ENCODE measurements at regions not wholly inside any gene's neighbourhood (a gene's known extent, or its start where the extent isn't known, plus 50 kb on each side); places are given as distances from the start of the nearest gene placed in this dataset.
"Not testable (repeated sequence)": the region's sequence is repeated elsewhere in the genome, so short reads cannot be mapped to it uniquely, and the experiment has no call there.

DNA sequence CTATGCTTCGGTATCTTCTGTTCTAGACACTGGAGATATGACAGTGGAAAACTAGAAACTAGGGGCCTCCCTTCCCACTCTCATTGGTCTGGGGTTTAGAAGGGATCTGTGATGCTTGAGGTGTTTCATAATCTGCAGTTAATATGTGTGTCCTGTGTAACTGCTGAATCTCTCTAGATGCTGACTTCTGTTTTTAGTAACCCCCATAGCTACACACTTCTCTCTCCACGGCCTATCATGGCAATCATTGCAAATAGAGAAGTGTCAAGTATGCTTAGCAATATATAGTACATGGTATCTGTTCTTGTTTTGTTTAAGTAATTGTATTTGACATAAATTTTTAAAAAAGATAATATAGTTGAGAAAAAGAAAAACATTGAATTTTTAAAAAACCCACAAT, 394.6 kb upstream of the MMS22L start:
- no peak for DNase-seq (ENCODE audit: low spot score)

DNA sequence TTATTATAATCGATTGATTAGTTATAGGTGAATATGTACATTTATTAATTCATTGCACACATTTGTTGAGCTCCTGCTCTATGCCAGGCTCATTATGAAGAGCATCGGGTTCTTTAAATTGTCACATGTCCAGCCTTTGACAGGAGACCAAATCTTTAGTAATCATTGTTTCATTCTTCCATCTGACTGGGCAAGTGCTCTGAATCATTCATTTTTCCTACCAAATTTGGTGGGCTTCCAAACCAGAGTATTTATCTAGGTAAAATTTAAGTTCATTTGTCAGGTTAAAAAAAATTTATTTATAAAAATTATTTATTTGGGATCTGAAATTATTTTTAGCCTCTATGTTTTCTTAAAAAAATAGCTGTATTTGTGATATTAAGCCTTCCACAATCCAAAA, 404.9 kb upstream of the MMS22L start:
- no peak for DNase-seq (ENCODE audit: low spot score)

DNA sequence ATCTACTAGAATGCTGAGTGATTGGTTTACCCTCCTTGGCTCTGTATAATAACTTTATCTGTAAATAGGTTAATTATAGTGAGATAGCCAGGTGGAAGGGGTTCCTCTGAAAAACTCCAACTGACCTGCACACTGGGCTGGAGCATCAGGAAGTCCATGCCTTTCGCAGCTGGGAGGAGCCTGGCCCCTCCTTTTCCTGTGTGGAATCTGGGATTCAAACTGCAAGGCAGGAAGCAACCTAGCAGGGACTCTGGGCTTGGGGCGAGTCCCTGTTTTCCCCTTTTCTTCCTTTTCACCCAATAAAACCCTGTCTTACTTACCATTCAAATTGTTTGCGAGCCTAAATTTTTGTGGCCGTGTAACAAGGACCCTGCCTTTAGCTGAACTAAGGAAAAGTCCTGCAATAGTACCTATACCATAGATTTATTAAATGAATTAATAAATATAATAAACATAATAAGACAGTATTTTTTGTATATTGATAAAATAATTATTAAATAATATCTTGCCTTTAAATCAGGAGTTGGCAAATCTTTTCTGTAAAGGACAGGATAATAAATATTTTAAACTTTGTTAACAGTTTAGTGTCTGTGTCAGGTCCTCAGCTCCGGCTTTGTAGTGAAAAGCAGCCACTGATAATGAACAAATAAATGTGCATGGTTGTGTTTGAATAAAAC, 406.2 kb upstream of the MMS22L start:
- no peak for DNase-seq (ENCODE audit: low spot score)

DNA sequence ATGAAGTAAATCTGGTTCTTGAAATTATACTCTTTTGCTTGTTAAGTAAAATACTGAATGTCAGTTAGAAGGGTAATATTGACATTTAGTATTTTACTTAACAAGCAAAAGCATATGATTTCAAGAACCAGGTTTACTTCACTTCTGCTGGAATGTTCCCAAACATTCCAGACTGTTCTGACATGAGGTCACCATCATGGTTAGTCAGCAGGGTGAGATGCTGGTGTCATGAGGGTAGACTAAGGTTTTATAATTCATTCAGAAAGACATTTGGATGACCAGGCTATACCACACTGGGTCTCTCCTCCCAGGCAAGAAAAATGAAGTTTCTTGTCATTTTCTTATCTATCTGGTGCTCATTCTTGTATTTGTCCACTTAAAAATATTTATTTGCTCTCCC, 414.4 kb upstream of the MMS22L start:
- DNase-seq (ENCODE audit: low spot score): no peak

DNA sequence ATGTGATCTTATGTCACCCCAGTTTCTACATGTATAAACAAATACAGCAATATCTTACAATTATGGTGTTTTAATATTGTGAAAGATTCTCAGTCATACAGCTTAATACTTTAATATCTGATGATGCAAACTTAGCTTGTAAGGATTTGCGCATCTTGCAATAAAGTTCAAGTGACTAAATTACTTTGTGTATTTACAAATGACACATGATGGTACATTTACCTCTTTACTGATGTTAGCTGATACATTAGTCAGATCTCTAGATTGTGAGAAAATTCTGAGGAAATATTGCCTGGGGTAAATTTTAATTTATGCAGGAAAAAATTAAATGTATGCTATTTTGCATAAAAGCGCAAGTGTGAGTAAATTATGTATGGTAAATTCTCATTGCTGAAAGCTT, 418.8 kb upstream of the MMS22L start:
- DNase-seq (ENCODE audit: low spot score): no peak

DNA sequence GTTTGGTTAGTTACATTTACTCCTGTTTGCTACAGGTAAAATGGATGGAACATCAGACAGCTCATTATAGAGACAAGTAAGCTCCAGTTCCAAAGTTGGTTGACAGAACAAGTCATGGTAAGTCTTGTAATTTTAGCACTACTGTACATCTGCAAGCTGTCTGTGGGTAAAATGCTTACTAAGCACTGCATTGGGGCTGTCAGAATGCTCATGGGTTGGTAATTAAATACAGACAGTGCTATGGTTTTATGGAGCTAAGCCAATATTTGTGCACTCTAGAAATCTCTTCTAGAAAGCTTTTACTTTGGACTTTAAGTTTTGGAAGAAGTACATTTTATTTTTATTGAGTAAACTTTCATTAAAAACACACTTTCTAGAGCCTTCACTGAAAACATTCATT, 419.2 kb upstream of the MMS22L start:
- no peak for DNase-seq (ENCODE audit: low spot score)

DNA sequence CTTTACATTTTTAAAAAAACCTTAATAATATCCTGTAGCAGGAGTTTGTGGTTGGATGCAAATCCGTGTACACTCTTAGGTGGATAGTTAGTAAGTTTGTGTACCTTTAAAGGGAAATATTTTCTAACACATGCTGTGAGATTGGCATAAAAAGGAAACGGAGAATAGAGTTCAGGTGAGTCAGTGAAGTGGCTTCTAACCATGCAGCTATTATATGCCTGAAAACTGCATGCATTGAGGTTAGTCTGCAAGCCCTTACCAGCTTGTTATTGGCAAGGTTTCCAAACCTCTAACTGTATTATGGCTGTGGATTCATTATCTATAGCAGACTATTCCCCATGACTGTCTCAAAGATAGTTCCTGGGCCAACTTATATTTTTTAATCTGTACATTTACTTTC, 420.6 kb upstream of the MMS22L start:
- DNase-seq (ENCODE audit: low spot score): no peak

DNA sequence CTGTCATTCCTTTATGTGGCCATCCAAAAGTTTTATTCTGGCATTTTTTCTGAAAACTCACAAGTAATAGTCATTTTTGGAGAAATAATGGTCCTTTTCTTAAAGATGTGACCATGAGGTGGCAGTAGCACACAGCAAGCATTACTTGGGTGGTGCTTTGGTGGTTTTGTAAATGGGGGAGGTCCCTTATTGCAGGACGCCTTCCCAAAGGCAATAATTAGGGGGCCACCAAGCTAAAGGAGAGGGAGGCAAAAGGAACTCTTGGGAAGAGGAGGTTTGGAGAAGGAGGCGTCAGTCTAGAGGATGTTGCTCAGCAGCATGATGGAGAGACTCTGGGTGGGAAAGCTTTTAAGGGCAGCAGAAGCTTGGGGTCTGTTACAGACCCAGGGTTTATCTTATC, 422.6 kb upstream of the MMS22L start:
- no peak for DNase-seq (ENCODE audit: low spot score)

DNA sequence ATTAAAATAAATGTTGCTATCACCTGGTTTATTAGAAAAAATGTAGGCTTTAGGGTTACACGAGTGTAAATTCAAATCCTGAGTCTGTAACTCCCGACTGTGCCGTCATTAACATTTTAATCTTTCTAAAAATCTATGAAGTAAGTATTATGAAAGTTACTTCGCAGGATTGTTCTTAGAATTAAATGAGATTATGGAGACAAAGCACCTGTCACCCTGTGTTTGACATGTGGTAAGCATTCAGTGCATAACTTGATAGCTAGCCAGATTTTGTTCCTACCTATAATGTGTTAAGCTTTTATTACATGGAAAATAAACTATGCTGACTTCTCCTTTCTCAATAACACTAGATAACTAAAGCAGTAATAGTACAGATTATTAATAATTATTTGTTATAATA, 429.7 kb upstream of the MMS22L start:
- no peak for DNase-seq (ENCODE audit: low spot score)

DNA sequence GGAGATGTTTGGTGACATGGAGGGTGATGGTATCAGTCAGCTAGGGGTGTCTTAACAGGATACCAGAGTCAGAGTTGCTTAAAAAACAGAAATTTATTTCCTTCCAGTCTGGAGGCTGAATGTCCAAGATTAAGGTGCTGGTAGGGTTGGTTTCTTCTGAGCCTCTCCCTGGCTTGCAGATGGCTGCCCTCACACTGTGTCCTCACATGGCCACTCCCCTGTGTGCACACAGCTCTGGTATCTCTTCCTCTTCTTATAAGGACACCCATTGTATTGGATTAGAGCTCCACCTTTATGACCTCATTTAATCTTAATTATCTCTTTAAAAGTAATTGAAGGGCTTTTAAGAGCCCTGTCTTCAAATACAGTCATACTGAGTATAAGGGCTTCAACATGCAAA, 431.8 kb upstream of the MMS22L start:
- DNase-seq (ENCODE audit: low spot score): no peak

DNA sequence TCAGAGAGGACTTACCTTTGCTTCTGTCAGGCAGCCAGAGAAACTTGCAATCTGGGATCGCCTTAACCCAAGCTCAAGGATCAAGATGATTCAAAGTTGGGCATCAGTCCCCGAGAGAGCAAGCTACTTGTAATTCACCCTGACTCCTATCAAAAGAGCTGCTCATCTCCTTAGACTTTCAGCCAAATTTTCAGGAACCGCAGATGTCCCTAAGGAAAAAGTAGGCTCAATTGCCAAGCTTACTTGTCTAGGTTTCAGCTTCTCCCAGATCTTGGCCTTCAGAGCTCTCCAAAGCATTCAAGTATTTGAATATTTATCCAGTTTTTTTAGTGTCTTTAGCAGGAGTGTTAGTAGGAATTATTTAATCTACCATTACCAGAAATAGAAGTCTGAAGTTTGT, 434.1 kb upstream of the MMS22L start:
- no peak for DNase-seq (ENCODE audit: low spot score)

DNA sequence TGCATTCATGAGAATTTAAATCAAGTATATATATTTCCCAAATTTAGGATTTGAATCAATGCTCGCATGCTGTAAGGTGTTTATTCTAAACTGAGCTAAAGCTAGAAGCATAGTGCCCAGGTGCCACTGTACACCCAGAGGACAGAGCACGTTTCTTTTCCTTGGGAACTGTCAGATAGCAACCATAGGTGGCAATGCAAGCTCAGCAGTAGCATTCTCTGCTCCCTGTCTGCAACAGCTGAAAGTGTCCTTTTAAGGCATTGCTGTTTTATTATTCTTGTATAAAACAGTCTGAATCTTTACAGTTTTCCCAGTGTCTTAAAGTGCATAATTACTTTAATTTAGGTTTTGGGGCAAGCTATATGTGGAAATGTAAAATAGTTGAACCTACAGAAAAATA, 443.4 kb upstream of the MMS22L start:
- DNase-seq (ENCODE audit: low spot score): peak; percentile 49

DNA sequence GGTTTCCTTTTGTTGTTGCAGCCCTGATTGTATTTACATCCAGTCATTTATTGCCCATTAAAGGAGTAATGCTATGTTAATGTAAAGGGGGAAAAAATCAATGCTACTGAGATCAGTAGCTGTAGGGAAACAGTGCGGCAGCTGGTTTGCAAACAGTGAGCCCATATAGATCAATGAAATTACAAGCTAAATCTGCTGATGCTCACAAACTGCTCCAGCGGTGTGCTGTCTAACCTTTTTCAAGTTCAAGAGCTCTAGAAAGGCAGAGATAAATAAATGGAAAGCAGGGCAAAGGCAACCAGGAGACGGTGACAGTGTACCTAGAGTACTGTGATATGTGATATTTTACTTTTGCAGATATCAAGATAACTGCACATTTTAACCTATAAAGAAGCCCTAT, 449.0 kb upstream of the MMS22L start:
- no peak for DNase-seq (ENCODE audit: low spot score)

DNA sequence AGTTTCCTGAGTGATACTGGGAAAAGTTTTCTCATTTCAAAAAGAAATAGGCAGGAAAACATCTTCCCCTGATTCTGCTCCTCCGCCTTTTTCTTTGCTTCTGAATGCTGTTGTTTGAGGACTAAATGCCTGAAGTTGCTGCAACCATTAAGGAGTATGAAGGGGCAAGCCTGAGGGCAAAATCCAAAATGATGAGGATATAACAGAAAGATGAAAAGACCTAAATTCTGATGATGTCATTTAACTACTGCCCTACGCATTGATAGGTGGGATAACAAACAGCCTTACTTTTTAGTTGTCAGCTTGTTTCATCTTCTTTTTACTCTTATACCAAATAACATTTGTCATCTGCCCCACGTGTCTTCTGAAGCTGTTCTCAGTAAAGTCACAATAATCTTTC, 474.6 kb upstream of the MMS22L start:
- DNase-seq (ENCODE audit: low spot score): no peak

DNA sequence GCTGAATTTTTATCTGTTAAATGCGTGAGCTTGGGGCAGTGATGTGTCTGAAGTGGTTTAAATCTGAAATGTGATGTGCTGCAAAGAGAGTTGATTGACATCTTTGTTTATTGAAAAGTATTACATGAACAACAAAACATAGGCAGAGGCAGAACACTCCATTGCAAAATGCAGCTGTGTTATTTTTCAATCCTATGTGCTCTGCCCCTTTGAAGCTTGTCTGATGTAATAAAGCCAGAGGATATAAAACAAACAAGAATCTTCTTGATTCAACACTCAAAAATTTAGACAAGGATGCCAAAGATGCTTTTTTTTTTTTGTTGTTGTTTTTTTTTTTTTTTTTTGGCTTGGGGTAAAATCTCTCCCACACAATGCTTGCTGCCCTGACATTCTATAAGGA, 482.4 kb upstream of the MMS22L start:
- peak; percentile 88 for DNase-seq (ENCODE audit: low spot score)

DNA sequence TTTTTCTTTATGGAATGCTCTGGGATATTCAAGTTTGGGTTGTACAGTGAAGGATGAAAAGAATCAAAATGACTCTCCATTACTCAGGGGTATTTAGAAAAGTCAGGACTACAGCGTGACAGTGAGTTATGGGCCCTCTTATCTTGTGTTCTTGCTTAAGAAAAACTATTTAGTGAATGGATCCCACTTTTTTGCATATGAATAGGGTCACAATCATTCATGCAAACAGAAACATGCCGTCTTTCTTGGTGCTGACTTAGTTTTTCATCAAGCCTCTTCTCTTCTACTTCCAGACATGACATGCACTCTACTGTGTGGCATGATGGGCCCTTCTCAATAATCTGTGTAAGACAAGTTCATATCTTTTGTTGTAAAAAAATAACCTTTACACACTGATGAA, 488.4 kb upstream of the MMS22L start:
- no peak for DNase-seq (ENCODE audit: low spot score)

DNA sequence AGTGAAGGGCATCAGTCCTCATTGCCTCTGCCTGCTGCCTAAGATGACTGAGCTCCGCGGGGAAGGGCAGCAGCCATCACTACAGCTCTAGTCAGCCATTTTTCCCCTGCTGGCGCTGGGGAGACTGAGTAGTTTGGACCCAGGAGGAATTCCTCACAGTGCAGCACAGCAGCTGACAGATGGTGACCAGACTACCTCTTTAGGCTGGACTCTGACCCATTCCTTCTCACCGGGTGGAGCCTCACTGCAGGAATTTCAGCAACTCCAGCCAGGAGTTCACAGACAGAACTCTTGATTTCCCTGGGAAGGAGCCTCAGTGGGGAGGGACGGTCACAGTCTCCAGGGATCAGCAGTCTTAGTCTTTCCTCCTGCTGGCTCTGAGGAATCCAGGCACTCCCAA, 492.0 kb upstream of the MMS22L start:
- no peak for DNase-seq (ENCODE audit: low spot score)

DNA sequence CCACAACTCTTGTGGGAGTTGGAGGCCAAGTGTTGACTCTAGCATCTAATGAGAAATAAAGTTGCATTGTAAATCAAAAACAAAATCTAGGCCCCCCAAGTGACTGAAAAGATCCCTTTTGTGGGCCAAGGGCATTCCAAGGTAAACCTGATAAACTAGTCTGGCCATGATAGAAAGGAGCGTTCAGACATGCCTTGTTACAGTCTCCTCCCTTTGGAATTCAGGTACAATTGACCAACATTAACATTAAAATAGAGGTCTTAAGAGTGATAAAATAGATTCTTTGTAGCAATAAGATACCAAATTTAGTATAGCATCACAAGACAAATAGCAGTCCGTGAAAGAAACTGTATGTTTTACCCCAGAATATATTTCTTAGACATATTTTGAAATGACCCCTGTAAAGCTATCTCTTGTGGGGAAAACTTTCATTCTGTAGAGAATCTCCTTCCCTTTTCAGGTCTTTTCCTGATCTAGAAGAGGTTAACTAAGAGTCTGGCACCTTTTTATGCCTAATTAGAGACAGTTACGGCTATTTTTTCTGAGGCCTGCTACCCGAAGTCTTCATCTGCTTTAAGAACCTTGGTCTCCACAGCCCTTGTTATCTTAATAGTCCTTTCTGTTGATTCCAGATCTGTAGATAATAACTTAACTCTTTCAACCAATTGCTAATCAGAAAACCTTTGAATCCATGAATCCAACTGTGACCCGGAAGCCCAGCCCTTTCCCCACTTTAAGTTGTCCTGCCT, 495.4 kb upstream of the MMS22L start:
- DNase-seq (ENCODE audit: low spot score): peak; percentile 14

DNA sequence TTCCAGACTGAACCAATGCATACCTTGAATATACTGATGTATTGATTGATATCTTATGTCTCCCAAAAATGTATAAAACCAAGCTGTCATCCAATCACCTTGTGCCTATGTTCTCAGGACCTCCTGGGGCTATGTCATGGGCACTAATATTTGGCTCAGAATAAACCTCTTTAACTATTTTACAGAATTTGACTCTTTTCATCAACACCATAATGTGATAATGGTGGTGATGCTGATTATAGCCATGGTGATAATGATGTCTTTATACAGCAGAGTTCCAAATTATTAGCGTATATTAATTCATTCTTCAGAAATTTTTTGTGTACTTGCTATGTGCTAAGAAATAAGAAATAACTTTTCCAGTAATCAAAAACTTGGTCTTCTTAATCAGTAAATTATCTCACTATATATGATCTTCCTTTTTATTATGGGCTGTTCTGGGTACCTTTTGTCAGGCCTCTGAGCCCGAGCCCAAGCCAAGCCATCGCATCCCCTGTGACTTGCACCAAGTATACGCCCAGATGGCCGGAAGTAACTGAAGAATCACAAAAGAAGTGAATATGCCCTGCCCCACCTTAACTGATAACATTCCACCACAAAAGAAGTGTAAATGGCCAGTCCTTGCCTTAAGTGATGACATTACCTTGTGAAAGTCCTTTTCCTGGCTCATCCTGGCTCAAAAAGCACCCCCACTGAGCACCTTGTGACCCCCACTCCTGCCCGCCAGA, 496.2 kb upstream of the MMS22L start:
- not testable (repeated sequence) for DNase-seq (ENCODE audit: low spot score)

DNA sequence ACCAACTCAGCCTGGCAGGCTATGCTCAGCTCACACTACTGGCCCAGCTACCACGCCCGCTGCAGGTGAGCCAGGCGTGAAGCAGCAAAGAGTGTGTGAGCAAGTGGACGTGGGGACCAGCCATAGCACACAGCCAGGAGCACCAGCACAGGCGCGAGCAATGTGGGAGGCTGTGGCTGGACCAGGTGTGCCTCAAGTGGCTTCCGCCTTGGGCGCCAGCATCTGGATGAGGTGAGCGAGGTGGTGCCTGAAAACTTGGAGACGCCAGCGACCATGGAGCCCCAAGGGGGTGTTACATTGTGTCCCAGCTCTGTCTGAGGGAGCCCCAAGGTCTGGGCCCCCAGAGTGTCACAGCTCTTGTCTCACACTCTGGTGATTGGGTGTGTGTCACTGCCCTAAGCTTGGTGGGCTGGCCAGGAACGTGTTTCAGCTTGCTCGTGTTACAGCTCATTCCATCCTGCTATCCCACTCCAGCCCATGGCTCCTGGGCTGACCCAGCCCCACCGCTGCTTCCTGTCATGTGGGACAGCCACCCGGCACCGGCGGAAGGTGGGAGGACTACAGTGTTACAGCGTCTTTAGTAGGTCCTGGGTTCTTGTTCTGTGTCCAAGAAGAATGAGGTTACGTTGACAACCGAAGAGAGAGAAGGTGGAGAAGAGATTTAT, 508.0 kb upstream of the MMS22L start:
- no peak for DNase-seq (ENCODE audit: low spot score)

DNA sequence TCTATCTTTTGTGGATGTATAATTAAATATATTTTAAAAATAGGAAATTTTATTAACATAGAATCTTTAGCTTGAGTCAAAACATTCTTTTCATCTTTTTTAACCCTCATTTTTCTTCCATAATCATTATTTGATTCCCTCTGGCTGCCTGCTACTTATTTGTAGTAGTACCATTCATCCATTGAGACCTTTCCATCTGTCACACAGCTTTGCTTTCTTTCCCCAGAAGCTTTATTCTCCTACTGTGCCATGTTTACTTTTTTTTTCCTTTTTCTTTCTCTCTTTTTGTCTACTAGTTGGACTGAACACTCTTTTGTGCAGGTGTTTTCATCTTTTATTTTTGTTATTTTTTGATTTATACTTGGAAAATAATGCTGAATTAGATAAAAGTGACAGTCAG, 522.6 kb upstream of the MMS22L start:
- DNase-seq (ENCODE audit: low spot score): no peak

DNA sequence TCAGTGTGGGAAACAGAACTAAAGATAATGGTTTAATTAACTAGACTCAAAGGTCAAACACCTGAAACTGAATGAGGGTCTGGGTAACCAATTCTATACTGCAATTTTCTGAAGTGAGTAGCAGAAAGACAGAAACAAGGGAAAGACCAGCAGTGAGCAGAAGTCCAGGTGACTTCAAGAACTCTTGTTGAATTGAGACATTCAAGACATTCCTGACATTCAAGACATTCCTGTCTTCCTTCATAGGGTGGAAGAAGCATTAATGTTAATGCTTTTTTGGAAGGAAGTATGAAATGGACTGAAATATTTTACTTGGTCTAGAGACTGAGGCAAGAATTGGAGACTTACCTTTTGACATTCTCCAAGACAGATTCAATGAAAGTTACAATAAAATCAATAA, 529.9 kb upstream of the MMS22L start:
- no peak for DNase-seq (ENCODE audit: low spot score)

Data from umbilical cord (tissue), 1 donor.